GM12875 (cell line): ENCODE measurements at regions not wholly inside any gene's neighbourhood (a gene's known extent, or its start where the extent isn't known, plus 50 kb on each side); places are given as distances from the start of the nearest gene placed in this dataset.

Source experiments
- H3K4me3 ChIP-seq: one replicate; pipeline ENCODE4 v1.5.1; 2011; ENCODE audit warnings: low read depth, low read length, control low read depth
- CTCF ChIP-seq: IDR thresholded peaks from 2 replicates; pipeline ENCODE4 v1.5.1; 2011; ENCODE audit warnings: low read depth, mild to moderate bottlenecking, control low read depth, inconsistent platforms, low read length, moderate library complexity, borderline replicate concordance; ENCODE audit not compliant: insufficient read depth

GRCh38 chr16:72620853-72621252 is 427.1 kb downstream of the ZFHX3 start:
- no peak for TF ChIP-seq CTCF
- no peak overlapping the region for H3K4me3 ChIP-seq

GRCh38 chr16:72620348-72620747 is 427.6 kb downstream of the ZFHX3 start:
- no peak overlapping the region for H3K4me3 ChIP-seq
- no peak for TF ChIP-seq CTCF

GRCh38 chr16:72615856-72616255 is 432.1 kb downstream of the ZFHX3 start:
- no peak for TF ChIP-seq CTCF
- no peak overlapping the region for H3K4me3 ChIP-seq

GRCh38 chr16:72612718-72613117 is 435.2 kb downstream of the ZFHX3 start:
- H3K4me3 ChIP-seq: no peak overlapping the region

GRCh38 chr16:72612256-72612655 is 435.7 kb downstream of the ZFHX3 start:
- H3K4me3 ChIP-seq: no peak overlapping the region
- no peak for TF ChIP-seq CTCF

More at GRCh38 chr16:72612718-72613117, 435.2 kb downstream of the ZFHX3 start:
- no peak for TF ChIP-seq CTCF

GRCh38 chr16:72609933-72610332 is 438.0 kb upstream of the PMFBP1 start:
- TF ChIP-seq CTCF: no peak
- H3K4me3 ChIP-seq: no peak overlapping the region

- TF ChIP-seq CTCF: no peak
Observed at GRCh38 chr16:72609066-72609465, 437.1 kb upstream of the PMFBP1 start.

More at GRCh38 chr16:72609066-72609465, 437.1 kb upstream of the PMFBP1 start:
- H3K4me3 ChIP-seq: no peak overlapping the region
